Heart left ventricle (tissue), 13 donors: ENCODE measurements at regions not wholly inside any gene's neighbourhood (a gene's known extent, or its start where the extent isn't known, plus 50 kb on each side); places are given as distances from the start of the nearest gene placed in this dataset.

Experiments used
- POLR2A ChIP-seq, 2 donors: fragments of 450-650 bp; IDR thresholded peaks; one replicate each; pipeline ENCODE4 v1.6.1; 2017; ENCODE audit warnings: antibody characterized with exemption in 2 of 2, mild to moderate bottlenecking in 2 of 2, moderate library complexity in 2 of 2
- TF ChIP-seq, protein P1 (sequence below), 12 donors: fragments of 200-600 bp; sonication (generic) in 4 of 12; IDR thresholded peaks; one replicate each; pipeline versions ENCODE4 v1.5.0 to v1.8.0; 2018 to 2022; ENCODE audit warnings: antibody characterized with exemption in 12 of 12, mild to moderate bottlenecking in 5 of 12
- donor health status: ischemic (EF 13 %, LVEDD 7.1; RV severe dilation, severe dysfunction).
- donor health status: DM: no; HTN: yes; CAD: no.
- donor health status: DM: no; HTN: no; CAD: no.
- donor health status: ischemic (EF 25% LVEDD 6.9; RV normal size, moderate dysfunction).
- donor health status: ischemic (EF 25% LVEDD 5.7; RV mildly dilated, moderate dysfunction).
- donor health status: ischemic (EF 35%, LVEDD 5.7; RV mildly dilated, moderate dysfunction).
- donor health status: nonischemic (EF 11% LVEDD 7.7; RV severe dilation, severe dysfunction).
- donor health status: DM: yes; HTN: yes; CAD: no.
- donor health status: PGD.
- donor health status: ischemic (EF 29% LVEDD 5.4; RV normal size, mild dysfunction).
- donor health status: nonischemic (EF 23%, LVEDD 6.1; RV moderate dilation, normal function).

DNA sequence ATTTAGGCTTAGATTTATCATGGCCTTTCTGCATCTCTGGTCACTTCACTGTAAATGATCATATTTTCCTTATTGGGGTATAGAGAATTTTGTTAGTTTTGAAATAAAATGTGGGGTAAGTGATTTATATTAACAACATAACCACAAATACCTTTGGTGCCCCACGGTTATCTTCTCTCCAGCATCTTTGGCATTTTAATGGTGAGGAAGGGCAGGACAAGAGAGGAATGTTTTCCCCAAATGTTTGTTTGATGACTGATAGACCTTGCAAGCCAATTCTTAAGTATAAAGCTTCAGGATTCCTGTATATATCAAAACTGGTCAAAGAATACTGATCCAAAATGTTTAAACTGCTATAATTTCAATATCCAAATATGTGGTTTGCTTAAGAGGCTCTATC lies 171.6 kb upstream of the SMLR1 start:
- TF ChIP-seq POLR2A (IDR thresholded peaks at IDR 0.05): no peak
- TF ChIP-seq, protein P1, sequence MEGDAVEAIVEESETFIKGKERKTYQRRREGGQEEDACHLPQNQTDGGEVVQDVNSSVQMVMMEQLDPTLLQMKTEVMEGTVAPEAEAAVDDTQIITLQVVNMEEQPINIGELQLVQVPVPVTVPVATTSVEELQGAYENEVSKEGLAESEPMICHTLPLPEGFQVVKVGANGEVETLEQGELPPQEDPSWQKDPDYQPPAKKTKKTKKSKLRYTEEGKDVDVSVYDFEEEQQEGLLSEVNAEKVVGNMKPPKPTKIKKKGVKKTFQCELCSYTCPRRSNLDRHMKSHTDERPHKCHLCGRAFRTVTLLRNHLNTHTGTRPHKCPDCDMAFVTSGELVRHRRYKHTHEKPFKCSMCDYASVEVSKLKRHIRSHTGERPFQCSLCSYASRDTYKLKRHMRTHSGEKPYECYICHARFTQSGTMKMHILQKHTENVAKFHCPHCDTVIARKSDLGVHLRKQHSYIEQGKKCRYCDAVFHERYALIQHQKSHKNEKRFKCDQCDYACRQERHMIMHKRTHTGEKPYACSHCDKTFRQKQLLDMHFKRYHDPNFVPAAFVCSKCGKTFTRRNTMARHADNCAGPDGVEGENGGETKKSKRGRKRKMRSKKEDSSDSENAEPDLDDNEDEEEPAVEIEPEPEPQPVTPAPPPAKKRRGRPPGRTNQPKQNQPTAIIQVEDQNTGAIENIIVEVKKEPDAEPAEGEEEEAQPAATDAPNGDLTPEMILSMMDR (IDR thresholded peaks at IDR 0.05): no peak
